Ishikawa (cell line): ENCODE measurements at regions not wholly inside any gene's neighbourhood (a gene's known extent, or its start where the extent isn't known, plus 50 kb on each side); places are given as distances from the start of the nearest gene placed in this dataset.

Experiments used
- CEBPB ChIP-seq: IDR thresholded peaks from 2 replicates; pipeline ENCODE4 v1.6.1; 2012
- EGR1 ChIP-seq: IDR thresholded peaks from 2 replicates; pipeline ENCODE4 v1.6.1; 2012
- EP300 ChIP-seq: IDR thresholded peaks from 2 replicates; pipeline ENCODE4 v1.6.1; 2012; ENCODE audit warnings: borderline replicate concordance
- FOXM1 ChIP-seq: IDR thresholded peaks from 2 replicates; pipeline ENCODE4 v1.6.1; 2012; ENCODE audit warnings: low read depth, borderline replicate concordance
- MAX ChIP-seq: IDR thresholded peaks from 2 replicates; pipeline ENCODE4 v1.6.1; 2012
- RAD21 ChIP-seq: IDR thresholded peaks from 2 replicates; pipeline ENCODE4 v1.6.1; 2012; ENCODE audit warnings: low read depth
- TAF1 ChIP-seq: IDR thresholded peaks from 2 replicates; pipeline ENCODE4 v1.6.1; 2012; ENCODE audit warnings: low read depth, mild to moderate bottlenecking
- YY1 ChIP-seq: IDR thresholded peaks from 2 replicates; pipeline ENCODE4 v1.6.1; 2012; ENCODE audit warnings: low read depth
- ZBTB7A ChIP-seq: IDR thresholded peaks from 2 replicates; pipeline ENCODE4 v1.6.1; 2012; ENCODE audit warnings: low read depth
- TF ChIP-seq, protein P1 (sequence below): IDR thresholded peaks from 2 replicates; pipeline ENCODE4 v1.6.1; 2012; ENCODE audit warnings: low read depth, mild to moderate bottlenecking

GRCh38 chr4:114115526-114115925, 136.1 kb upstream of the ARSJ start:
- TF ChIP-seq, protein P1, sequence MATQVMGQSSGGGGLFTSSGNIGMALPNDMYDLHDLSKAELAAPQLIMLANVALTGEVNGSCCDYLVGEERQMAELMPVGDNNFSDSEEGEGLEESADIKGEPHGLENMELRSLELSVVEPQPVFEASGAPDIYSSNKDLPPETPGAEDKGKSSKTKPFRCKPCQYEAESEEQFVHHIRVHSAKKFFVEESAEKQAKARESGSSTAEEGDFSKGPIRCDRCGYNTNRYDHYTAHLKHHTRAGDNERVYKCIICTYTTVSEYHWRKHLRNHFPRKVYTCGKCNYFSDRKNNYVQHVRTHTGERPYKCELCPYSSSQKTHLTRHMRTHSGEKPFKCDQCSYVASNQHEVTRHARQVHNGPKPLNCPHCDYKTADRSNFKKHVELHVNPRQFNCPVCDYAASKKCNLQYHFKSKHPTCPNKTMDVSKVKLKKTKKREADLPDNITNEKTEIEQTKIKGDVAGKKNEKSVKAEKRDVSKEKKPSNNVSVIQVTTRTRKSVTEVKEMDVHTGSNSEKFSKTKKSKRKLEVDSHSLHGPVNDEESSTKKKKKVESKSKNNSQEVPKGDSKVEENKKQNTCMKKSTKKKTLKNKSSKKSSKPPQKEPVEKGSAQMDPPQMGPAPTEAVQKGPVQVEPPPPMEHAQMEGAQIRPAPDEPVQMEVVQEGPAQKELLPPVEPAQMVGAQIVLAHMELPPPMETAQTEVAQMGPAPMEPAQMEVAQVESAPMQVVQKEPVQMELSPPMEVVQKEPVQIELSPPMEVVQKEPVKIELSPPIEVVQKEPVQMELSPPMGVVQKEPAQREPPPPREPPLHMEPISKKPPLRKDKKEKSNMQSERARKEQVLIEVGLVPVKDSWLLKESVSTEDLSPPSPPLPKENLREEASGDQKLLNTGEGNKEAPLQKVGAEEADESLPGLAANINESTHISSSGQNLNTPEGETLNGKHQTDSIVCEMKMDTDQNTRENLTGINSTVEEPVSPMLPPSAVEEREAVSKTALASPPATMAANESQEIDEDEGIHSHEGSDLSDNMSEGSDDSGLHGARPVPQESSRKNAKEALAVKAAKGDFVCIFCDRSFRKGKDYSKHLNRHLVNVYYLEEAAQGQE = no peak
- TF ChIP-seq ZBTB7A = no peak
- TF ChIP-seq EGR1 = no peak
- TF ChIP-seq EP300 = no peak
- no peak for TF ChIP-seq FOXM1
- TF ChIP-seq MAX = no peak
- no peak for TF ChIP-seq TAF1
- TF ChIP-seq CEBPB = no peak
- TF ChIP-seq YY1 = no peak
- TF ChIP-seq RAD21 = no peak
